H9 (cell line): ENCODE measurements at regions not wholly inside any gene's neighbourhood (a gene's known extent, or its start where the extent isn't known, plus 50 kb on each side); places are given as distances from the start of the nearest gene placed in this dataset.

Experiments used
- DNase-seq: peaks from one replicate; pipeline ENCODE4 v3.0.0-alpha.2; 2017
- H2AFZ ChIP-seq: one replicate; pipeline ENCODE4 v1.6.1; 2013; ENCODE audit warnings: mild to moderate bottlenecking, low read length, control low read depth, moderate library complexity
- H2AK5ac ChIP-seq: 2 replicates; pipeline ENCODE4 v1.6.1; 2013; ENCODE audit warnings: low read length, control low read depth, mixed read lengths; ENCODE audit not compliant: insufficient read length
- H2BK120ac ChIP-seq: one replicate; pipeline ENCODE4 v1.6.1; 2013; ENCODE audit warnings: low read depth, mild to moderate bottlenecking, low read length, control low read depth, inconsistent platforms; ENCODE audit not compliant: poor library complexity, severe bottlenecking
- H2BK12ac ChIP-seq: 2 replicates; pipeline ENCODE4 v1.6.1; 2013; ENCODE audit warnings: low read length, control low read depth, mixed read lengths, low read depth; ENCODE audit not compliant: insufficient read length
- H2BK15ac ChIP-seq: 2 replicates; pipeline ENCODE4 v1.6.1; 2013; ENCODE audit warnings: low read depth, low read length, control low read depth
- H2BK20ac ChIP-seq: one replicate; pipeline ENCODE4 v1.6.1; 2013; ENCODE audit warnings: low read depth, mild to moderate bottlenecking, low read length, control low read depth, inconsistent platforms; ENCODE audit not compliant: poor library complexity, severe bottlenecking
- H2BK5ac ChIP-seq: 2 replicates; pipeline ENCODE4 v1.6.1; 2013; ENCODE audit warnings: low read length, control low read depth, mixed read lengths; ENCODE audit not compliant: insufficient read length
- H3K14ac ChIP-seq: 2 replicates; pipeline ENCODE4 v1.6.1; 2013; ENCODE audit warnings: low read length, control low read depth; ENCODE audit not compliant: insufficient read depth
- H3K18ac ChIP-seq: 2 replicates; pipeline ENCODE4 v1.6.1; 2013; ENCODE audit warnings: low read depth, mild to moderate bottlenecking, mixed read lengths, low read length, control low read depth; ENCODE audit not compliant: insufficient read length
- H3K23ac ChIP-seq: 2 replicates; pipeline ENCODE4 v1.6.1; 2013; ENCODE audit warnings: low read length, control low read depth, mixed read lengths, low read depth; ENCODE audit not compliant: insufficient read length
- H3K23me2 ChIP-seq: 2 replicates; pipeline ENCODE4 v1.6.1; 2013; ENCODE audit warnings: low read depth, mild to moderate bottlenecking, mixed read lengths, low read length, control low read depth; ENCODE audit not compliant: insufficient read length, poor library complexity, severe bottlenecking
- H3K27ac ChIP-seq: 2 replicates; pipeline ENCODE4 v1.5.1; 2013; ENCODE audit warnings: low read length, control low read depth, mixed read lengths, low read depth; ENCODE audit not compliant: insufficient read length
- H3K27me3 ChIP-seq: 2 replicates; pipeline ENCODE4 v1.6.1; 2013; ENCODE audit warnings: low read length, control low read depth, inconsistent platforms; ENCODE audit not compliant: insufficient read depth
- H3K4ac ChIP-seq: 2 replicates; pipeline ENCODE4 v1.6.1; 2013; ENCODE audit warnings: low read depth, mild to moderate bottlenecking, control low read depth, inconsistent platforms, low read length, moderate library complexity
- H3K4me1 ChIP-seq: 2 replicates; pipeline ENCODE4 v1.6.1; 2013; ENCODE audit warnings: low read length, control low read depth, inconsistent platforms; ENCODE audit not compliant: insufficient read depth
- H3K4me2 ChIP-seq: 2 replicates; pipeline ENCODE4 v1.6.1; 2013; ENCODE audit warnings: low read length, control low read depth, mixed read lengths; ENCODE audit not compliant: insufficient read length, insufficient read depth
- H3K56ac ChIP-seq: 2 replicates; pipeline ENCODE4 v1.6.1; 2013; ENCODE audit warnings: low read depth, mild to moderate bottlenecking, mixed read lengths, low read length, control low read depth; ENCODE audit not compliant: insufficient read length
- H3K79me1 ChIP-seq: 2 replicates; pipeline ENCODE4 v1.6.1; 2013; ENCODE audit warnings: low read depth, mild to moderate bottlenecking, moderate library complexity, low read length, control low read depth, inconsistent platforms; ENCODE audit not compliant: insufficient read depth, poor library complexity, severe bottlenecking
- H3K79me2 ChIP-seq: 2 replicates; pipeline ENCODE4 v1.6.1; 2013; ENCODE audit warnings: low read length, control low read depth, inconsistent platforms; ENCODE audit not compliant: insufficient read depth
- H3K9ac ChIP-seq: 2 replicates; pipeline ENCODE4 v1.6.1; 2013; ENCODE audit warnings: low read length, control low read depth, mixed read lengths; ENCODE audit not compliant: insufficient read length; ENCODE audit errors: extremely low read depth
- H3K9me3 ChIP-seq: one replicate; pipeline ENCODE4 v1.6.1; 2013; ENCODE audit warnings: low read depth, low read length, inconsistent platforms; ENCODE audit not compliant: control insufficient read depth
- H3T11ph ChIP-seq: one replicate; pipeline ENCODE4 v1.6.1; 2013; ENCODE audit warnings: mild to moderate bottlenecking, low read length, control low read depth, inconsistent platforms
- H4K20me1 ChIP-seq: one replicate; pipeline ENCODE4 v1.6.1; 2013; ENCODE audit not compliant: control insufficient read depth, insufficient read length, insufficient read depth
- H4K5ac ChIP-seq: 2 replicates; pipeline ENCODE4 v1.6.1; 2013; ENCODE audit warnings: low read depth, mild to moderate bottlenecking, mixed read lengths, low read length, control low read depth; ENCODE audit not compliant: insufficient read length
- H4K8ac ChIP-seq: replicated peaks from 2 replicates; pipeline ENCODE4 v1.6.1; 2013; ENCODE audit warnings: low read length, control low read depth, mixed read lengths, low read depth; ENCODE audit not compliant: insufficient read length
- H4K91ac ChIP-seq: 2 replicates; pipeline ENCODE4 v1.6.1; 2013; ENCODE audit warnings: low read depth, mild to moderate bottlenecking, moderate library complexity, mixed read lengths, low read length, control low read depth; ENCODE audit not compliant: insufficient read length
- H3K27ac Mint-ChIP-seq, 3 experiments: 2 replicates in 2 of 3; 3 replicates in 1 of 3; pipeline ENCODE4 v1.8.0; 2020 to 2021; ENCODE audit warnings: mixed read lengths in 3 of 3, mild to moderate bottlenecking in 1 of 3, moderate library complexity in 1 of 3
- H3K27me3 Mint-ChIP-seq: 2 replicates; pipeline ENCODE4 v1.8.0; 2021; ENCODE audit warnings: low read depth, mild to moderate bottlenecking, moderate library complexity, mixed read lengths
- H3K36me3 Mint-ChIP-seq, 3 experiments: 2 replicates in 2 of 3; 3 replicates in 1 of 3; pipeline ENCODE4 v1.8.0; 2020 to 2021; ENCODE audit warnings: low read depth in 3 of 3, mixed read lengths in 3 of 3; ENCODE audit not compliant: insufficient read depth in 1 of 3
- H3K4me1 Mint-ChIP-seq, 2 experiments: 2 replicates each; pipeline ENCODE4 v1.8.0; 2020; ENCODE audit warnings: mixed read lengths in 2 of 2
- H3K4me3 Mint-ChIP-seq, 2 experiments: 2 replicates in 1 of 2; 3 replicates in 1 of 2; pipeline ENCODE4 v1.8.0; 2020 to 2021; ENCODE audit warnings: mild to moderate bottlenecking in 2 of 2, mixed read lengths in 2 of 2, moderate library complexity in 1 of 2
- H3K9me3 Mint-ChIP-seq, 2 experiments: 2 replicates in 1 of 2; 3 replicates in 1 of 2; pipeline ENCODE4 v1.8.0; 2020; ENCODE audit warnings: mild to moderate bottlenecking in 2 of 2, mixed read lengths in 2 of 2, moderate library complexity in 1 of 2
- WGBS: extraction: QIAGEN DNeasy Blood & Tissue Kit; methylation state at CpG from one replicate; pipeline ENCODE4 v1.1.7; 2013; ENCODE audit warnings: missing lambda C conversion rate, low lambda C conversion rate, mixed read lengths; ENCODE audit not compliant: insufficient read length; ENCODE audit errors: extremely low coverage; 5-methylcytosine and 5-hydroxymethylcytosine counted together
- TF ChIP-seq, protein P1 (sequence below): fragments of 200-600 bp; sonication (generic); conservative IDR thresholded peaks from 3 replicates; pipeline ENCODE4 v1.8.0; 2021; ENCODE audit warnings: antibody characterized with exemption, mild to moderate bottlenecking

DNA sequence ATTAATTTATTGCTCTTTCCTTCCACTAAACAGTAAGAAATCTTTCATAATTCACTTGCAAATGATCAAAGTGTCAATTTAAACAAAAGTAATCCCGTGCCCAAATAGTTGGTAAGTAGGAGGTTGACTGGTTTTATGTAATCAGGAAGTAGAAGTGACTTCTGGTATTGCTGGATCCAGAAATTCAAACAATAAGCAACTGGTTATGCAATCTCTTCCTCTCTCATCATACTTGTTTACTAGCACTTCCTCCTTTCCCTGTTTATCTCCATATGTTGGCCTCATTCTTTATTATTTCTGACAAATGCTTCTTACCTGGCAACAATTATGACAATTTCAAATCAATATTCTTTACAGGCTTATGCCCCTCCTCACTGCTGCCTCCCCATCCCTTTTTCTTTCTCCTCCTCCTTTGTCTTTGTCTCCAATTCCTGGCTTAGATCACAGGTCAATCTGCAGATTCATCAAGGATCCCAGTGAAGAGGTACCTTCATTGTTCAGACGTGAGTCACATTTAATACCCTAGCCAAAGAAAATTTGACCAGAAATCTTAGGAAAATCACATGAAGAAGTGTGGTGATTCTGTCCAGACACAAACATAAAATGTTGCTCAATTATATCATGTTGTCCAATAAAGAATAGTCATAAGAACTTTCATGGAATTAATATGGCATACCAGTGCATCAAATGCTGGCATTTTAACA lies 323.2 kb upstream of the PCDH7 start:
- peaks cover 4 to 5% of the 10 kb centered on the region in 2 experiments; a peak in 3 of 5 replicates for H3K9me3 Mint-ChIP-seq
- Histone ChIP-seq H2BK20ac (no peak overlapping the region), H3K14ac (no peak overlapping the region), H3K4me2 (no peak overlapping the region), H2AK5ac (no peak overlapping the region), H4K20me1 (no peaks in the 10 kb centered on the region), H3K4me1 (no peaks in the 10 kb centered on the region), H3K56ac (no peak overlapping the region), H3K23ac (no peak overlapping the region), H3T11ph (no peak overlapping the region), H3K27me3 (no peaks in the 10 kb centered on the region), H4K8ac (no peak overlapping the region), H2AFZ (no peak overlapping the region), H2BK5ac (no peak overlapping the region), H4K91ac (no peak overlapping the region), H3K23me2 (no peaks in the 10 kb centered on the region), H3K9ac (no peak overlapping the region), H3K27ac (no peak overlapping the region), H3K4ac (no peak overlapping the region), H3K18ac (no peak overlapping the region), H2BK120ac (no peak overlapping the region), H2BK15ac (no peak overlapping the region), H4K5ac (no peak overlapping the region), H3K79me2 (no peaks in the 10 kb centered on the region), H3K79me1 (no peaks in the 10 kb centered on the region), H3K9me3 (no peaks in the 10 kb centered on the region), H2BK12ac (no peak overlapping the region)
- TF ChIP-seq, protein P1, sequence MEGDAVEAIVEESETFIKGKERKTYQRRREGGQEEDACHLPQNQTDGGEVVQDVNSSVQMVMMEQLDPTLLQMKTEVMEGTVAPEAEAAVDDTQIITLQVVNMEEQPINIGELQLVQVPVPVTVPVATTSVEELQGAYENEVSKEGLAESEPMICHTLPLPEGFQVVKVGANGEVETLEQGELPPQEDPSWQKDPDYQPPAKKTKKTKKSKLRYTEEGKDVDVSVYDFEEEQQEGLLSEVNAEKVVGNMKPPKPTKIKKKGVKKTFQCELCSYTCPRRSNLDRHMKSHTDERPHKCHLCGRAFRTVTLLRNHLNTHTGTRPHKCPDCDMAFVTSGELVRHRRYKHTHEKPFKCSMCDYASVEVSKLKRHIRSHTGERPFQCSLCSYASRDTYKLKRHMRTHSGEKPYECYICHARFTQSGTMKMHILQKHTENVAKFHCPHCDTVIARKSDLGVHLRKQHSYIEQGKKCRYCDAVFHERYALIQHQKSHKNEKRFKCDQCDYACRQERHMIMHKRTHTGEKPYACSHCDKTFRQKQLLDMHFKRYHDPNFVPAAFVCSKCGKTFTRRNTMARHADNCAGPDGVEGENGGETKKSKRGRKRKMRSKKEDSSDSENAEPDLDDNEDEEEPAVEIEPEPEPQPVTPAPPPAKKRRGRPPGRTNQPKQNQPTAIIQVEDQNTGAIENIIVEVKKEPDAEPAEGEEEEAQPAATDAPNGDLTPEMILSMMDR, result no peak
- H3K27ac Mint-ChIP-seq, result no peak overlapping the region
- no peaks in the 10 kb centered on the region for H3K27me3 Mint-ChIP-seq
- DNase-seq, result no peak
- no peak overlapping the region for H3K4me3 Mint-ChIP-seq
- peaks cover 0 to 5% (median 4%) of the 10 kb centered on the region in 3 experiments; a peak in 2 of 7 replicates for H3K36me3 Mint-ChIP-seq
- H3K4me1 Mint-ChIP-seq, result peaks cover 3 to 7% of the 10 kb centered on the region in 2 experiments; a peak in 3 of 4 replicates
- WGBS, result no CpG with 5 or more reads among the region's 2 CpGs
